ENCODE measurements at regions not wholly inside any gene's neighbourhood (a gene's known extent, or its start where the extent isn't known, plus 50 kb on each side); places are given as distances from the start of the nearest gene placed in this dataset.

DNA sequence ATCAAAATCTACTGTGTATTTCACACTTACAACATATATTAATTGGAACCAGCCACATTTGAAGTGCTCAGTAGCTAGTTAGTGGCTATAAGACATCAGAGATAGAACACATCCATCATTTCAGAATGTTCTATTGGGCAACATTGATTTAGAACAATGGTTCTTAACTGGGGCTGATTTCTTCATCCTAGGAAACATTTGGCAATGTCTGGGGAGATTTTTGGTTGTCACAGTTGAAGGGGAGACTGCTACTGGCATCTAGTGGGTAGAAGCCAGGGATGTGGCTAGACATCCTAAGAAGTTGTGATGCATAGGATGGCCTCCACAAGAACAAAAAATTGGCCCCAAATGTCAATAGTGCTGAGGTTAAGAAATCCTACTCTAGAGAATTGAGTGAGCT, 132.5 kb downstream of the OLIG3 start:
- no peaks in the 10 kb centered on the region; the same call in 1 of the 2 replicates for H3K9me2 ChIP-seq (ENCODE audit: insufficient read depth)
- no peaks in the 10 kb centered on the region for H3K9me3 ChIP-seq (ENCODE audit: control insufficient read depth in 1 of 2, insufficient read depth in 1 of 2, low read depth in 1 of 2, low read length in 2 of 2)
- POLR2A ChIA-PET: no interaction called here
- H3K36me3 ChIP-seq (ENCODE audit: control insufficient read depth in 1 of 2, insufficient read depth in 2 of 2, low read length in 2 of 2): no peaks in the 10 kb centered on the region
- H3K79me2 ChIP-seq (ENCODE audit: insufficient read depth, low read length): no peaks in the 10 kb centered on the region
- ATAC-seq (no peak), DNase-seq (ENCODE audit: low read depth, low spot score) (no peak)
- H3K4me1 ChIP-seq (ENCODE audit: control insufficient read depth in 1 of 2, insufficient read depth in 2 of 2, low read length in 2 of 2): no peaks in the 10 kb centered on the region
- no peaks in the 10 kb centered on the region for H4K20me1 ChIP-seq (ENCODE audit: insufficient read depth)
- TF ChIP-seq SRF (IDR thresholded peaks at IDR 0.05; ENCODE audit: low read depth): no peak
- TF ChIP-seq, protein P1, sequence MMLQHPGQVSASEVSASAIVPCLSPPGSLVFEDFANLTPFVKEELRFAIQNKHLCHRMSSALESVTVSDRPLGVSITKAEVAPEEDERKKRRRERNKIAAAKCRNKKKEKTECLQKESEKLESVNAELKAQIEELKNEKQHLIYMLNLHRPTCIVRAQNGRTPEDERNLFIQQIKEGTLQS (IDR thresholded peaks at IDR 0.05): no peak
- TF ChIP-seq RAD21 (IDR thresholded peaks at IDR 0.05; ENCODE audit: low read depth): no peak
- no peak for TF ChIP-seq TCF7L2 (IDR thresholded peaks at IDR 0.05; ENCODE audit: borderline replicate concordance, extremely low read depth, insufficient read depth, insufficient read length)
- no peak for TF ChIP-seq EZH2 (IDR thresholded peaks at IDR 0.05)
- no peak for TF ChIP-seq ZFX (IDR thresholded peaks at IDR 0.05)
- TF ChIP-seq SP1 (IDR thresholded peaks at IDR 0.05; ENCODE audit: low read depth): no peak
- no peak overlapping the region for H3K4me2 ChIP-seq (ENCODE audit: low read length)
- no peaks in the 10 kb centered on the region for H3K27me3 ChIP-seq (ENCODE audit: insufficient read depth, low read length)
- RAD21 ChIA-PET (ENCODE audit: low non-redundant PET in 1 of 2, low total read pairs in 2 of 2, uncharacterized antibody in 2 of 2, unreplicated experiment in 2 of 2): no interaction called here
- CTCF ChIA-PET: no interaction called here
- no peak overlapping the region for H3K27ac ChIP-seq (ENCODE audit: low read depth, low read length)
- no TSS peak for BruUV-seq (replicated peaks)
- no peak overlapping the region for H3K4me3 ChIP-seq (replicated peaks in 1 of 2; ENCODE audit: low read depth in 1 of 2, low read length in 2 of 2)
- H2AFZ ChIP-seq (ENCODE audit: low read depth, low read length, poor library complexity, severe bottlenecking): no peak overlapping the region
- intact Hi-C loops (cut with micrococcal nuclease): no loop called here
- H3K9ac ChIP-seq (ENCODE audit: low read length): no peak overlapping the region

DNA sequence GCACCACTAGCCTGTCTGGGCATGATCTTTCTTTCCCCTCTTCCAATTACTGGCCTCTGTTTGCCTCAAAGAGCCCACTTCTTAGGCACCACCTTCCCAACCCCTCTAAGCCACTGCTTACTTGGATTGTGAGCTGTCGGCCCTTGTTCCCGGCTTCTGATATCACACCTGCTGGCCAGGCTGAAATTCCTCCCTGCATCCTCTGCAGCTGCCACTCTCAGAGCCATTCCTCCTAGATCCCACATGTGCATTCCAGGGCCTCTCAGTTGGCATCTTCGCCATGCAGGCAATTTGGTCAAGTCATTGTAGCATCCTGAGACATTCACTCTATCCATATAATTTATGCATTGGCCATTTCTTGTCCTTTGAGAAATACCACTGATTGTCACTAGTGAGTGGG, 135.9 kb downstream of the OLIG3 start:
- ChIA-PET CTCF (no interaction called here), POLR2A (no interaction called here), RAD21 (ENCODE audit: low non-redundant PET in 1 of 2, low total read pairs in 2 of 2, uncharacterized antibody in 2 of 2, unreplicated experiment in 2 of 2) (no interaction called here)
- TF ChIP-seq EZH2phosphoT487 (IDR thresholded peaks at IDR 0.05; ENCODE audit: borderline replicate concordance) (no peak), SP1 (IDR thresholded peaks at IDR 0.05; ENCODE audit: low read depth) (no peak), TCF7L2 (IDR thresholded peaks at IDR 0.05; ENCODE audit: borderline replicate concordance, extremely low read depth, insufficient read depth, insufficient read length) (no peak), POLR2A (IDR thresholded peaks at IDR 0.05; ENCODE audit: borderline replicate concordance, extremely low read depth, insufficient read depth, insufficient read length) (no peak), FOSL1 (IDR thresholded peaks at IDR 0.05; ENCODE audit: low read depth) (no peak), SIN3A (IDR thresholded peaks at IDR 0.05; ENCODE audit: low read depth) (no peak)
- TF ChIP-seq, protein P1 (IDR thresholded peaks at IDR 0.05): no peak
- Histone ChIP-seq H3K9me2 (ENCODE audit: insufficient read depth) (no peaks in the 10 kb centered on the region; the same call in 1 of the 2 replicates), H3K4me1 (ENCODE audit: control insufficient read depth in 1 of 2, insufficient read depth in 2 of 2, low read length in 2 of 2) (no peaks in the 10 kb centered on the region), H3K9me3 (ENCODE audit: control insufficient read depth in 1 of 2, insufficient read depth in 1 of 2, low read depth in 1 of 2, low read length in 2 of 2) (no peaks in the 10 kb centered on the region), H2AFZ (ENCODE audit: low read depth, low read length, poor library complexity, severe bottlenecking) (no peak overlapping the region), H3K27me3 (ENCODE audit: insufficient read depth, low read length) (no peaks in the 10 kb centered on the region), H3K4me3 (replicated peaks in 1 of 2; ENCODE audit: low read depth in 1 of 2, low read length in 2 of 2) (no peak overlapping the region), H3K79me2 (ENCODE audit: insufficient read depth, low read length) (no peaks in the 10 kb centered on the region), H4K20me1 (ENCODE audit: insufficient read depth) (no peaks in the 10 kb centered on the region), H3K4me2 (ENCODE audit: low read length) (no peak overlapping the region), H3K27ac (ENCODE audit: low read depth, low read length) (no peak overlapping the region), H3K9ac (ENCODE audit: low read length) (no peak overlapping the region), H3K36me3 (ENCODE audit: control insufficient read depth in 1 of 2, insufficient read depth in 2 of 2, low read length in 2 of 2) (no peaks in the 10 kb centered on the region)
- no peak for ATAC-seq
- DNase-seq (ENCODE audit: low read depth, low spot score): no peak
- BruUV-seq (replicated peaks): no TSS peak
- intact Hi-C loops (cut with micrococcal nuclease): no loop called here
